GM12892 (cell line): ENCODE measurements at regions not wholly inside any gene's neighbourhood (a gene's known extent, or its start where the extent isn't known, plus 50 kb on each side); places are given as distances from the start of the nearest gene placed in this dataset.

Experiments
- POLR2A ChIP-seq: IDR thresholded peaks from 2 replicates; pipeline ENCODE4 v1.6.1; 2011; ENCODE audit warnings: low read depth, low read length, control low read depth
- POLR2AphosphoS5 ChIP-seq: IDR thresholded peaks from 2 replicates; pipeline ENCODE4 v1.6.1; 2011; ENCODE audit warnings: low read depth, low read length, control low read depth
- TAF1 ChIP-seq: IDR thresholded peaks from 2 replicates; pipeline ENCODE4 v1.6.1; 2011; ENCODE audit warnings: low read depth, mild to moderate bottlenecking, control low read depth, low read length, borderline replicate concordance

DNA sequence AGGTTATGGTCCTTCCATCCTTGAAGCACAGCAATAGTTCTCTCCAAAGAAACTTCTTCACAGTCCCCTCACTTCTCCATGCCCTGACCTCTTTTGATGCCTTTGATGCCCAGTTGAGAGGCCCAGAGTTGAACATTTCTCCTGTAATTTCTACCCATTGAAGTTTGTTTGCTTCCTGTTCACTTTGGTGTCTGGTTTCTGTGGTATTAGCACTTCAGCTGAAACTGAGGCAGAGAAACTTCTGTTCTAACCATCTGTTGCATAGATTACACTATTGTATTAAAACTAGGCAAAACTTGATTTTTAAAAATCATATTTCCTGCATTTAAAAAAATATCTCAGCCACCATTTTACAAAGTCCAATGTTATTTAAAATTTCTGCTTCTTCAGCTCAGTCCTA is 89.8 kb upstream of the ADGRG2 start:
- TF ChIP-seq POLR2A (no peak), POLR2AphosphoS5 (no peak), TAF1 (no peak)
